HG02623 (cell line): ENCODE measurements at regions not wholly inside any gene's neighbourhood (a gene's known extent, or its start where the extent isn't known, plus 50 kb on each side); places are given as distances from the start of the nearest gene placed in this dataset.
"Not testable (repeated sequence)": the region's sequence is repeated elsewhere in the genome, so short reads cannot be mapped to it uniquely, and the experiment has no call there.

ENCODE experiments used
- ATAC-seq: cut with Tn5 transposase; IDR thresholded peaks from one replicate; pipeline ENCODE4 v1.9.1; 2021; ENCODE audit warnings: moderate library complexity; ENCODE audit not compliant: unreplicated experiment

- not testable (repeated sequence) for ATAC-seq
Observed at GRCh38 chr4:30124621-30125020, 595.5 kb upstream of the PCDH7 start.

GRCh38 chr4:30125868-30126267 lies 594.3 kb upstream of the PCDH7 start:
- no peak for ATAC-seq

GRCh38 chr4:30126351-30126750 lies 593.8 kb upstream of the PCDH7 start:
- no peak for ATAC-seq

- not testable (repeated sequence) for ATAC-seq
Observed at GRCh38 chr4:30148828-30149227, 571.3 kb upstream of the PCDH7 start.

GRCh38 chr4:30149539-30149938 lies 570.6 kb upstream of the PCDH7 start:
- not testable (repeated sequence) for ATAC-seq

GRCh38 chr4:30153427-30153826 lies 566.7 kb upstream of the PCDH7 start:
- no peak for ATAC-seq

- ATAC-seq = no peak
Observed at GRCh38 chr4:30160140-30160539, 560.0 kb upstream of the PCDH7 start.

GRCh38 chr4:30172416-30172815 lies 547.8 kb upstream of the PCDH7 start:
- no peak for ATAC-seq

GRCh38 chr4:30181512-30181911 lies 538.7 kb upstream of the PCDH7 start:
- no peak for ATAC-seq

- no peak for ATAC-seq
Observed at GRCh38 chr4:30181918-30182317, 538.3 kb upstream of the PCDH7 start.

GRCh38 chr4:30182786-30183185 lies 537.4 kb upstream of the PCDH7 start:
- no peak for ATAC-seq

GRCh38 chr4:30191902-30192301 lies 528.3 kb upstream of the PCDH7 start:
- no peak for ATAC-seq

GRCh38 chr4:30207389-30207788 lies 512.8 kb upstream of the PCDH7 start:
- ATAC-seq = no peak

- no peak for ATAC-seq
Observed at GRCh38 chr4:30208731-30209435, 511.3 kb upstream of the PCDH7 start.

- not testable (repeated sequence) for ATAC-seq
Observed at GRCh38 chr4:30215973-30216372, 504.2 kb upstream of the PCDH7 start.

GRCh38 chr4:30245140-30245539 lies 475.0 kb upstream of the PCDH7 start:
- ATAC-seq = no peak

GRCh38 chr4:30256116-30256832 lies 463.9 kb upstream of the PCDH7 start:
- no peak for ATAC-seq

- no peak for ATAC-seq
Observed at GRCh38 chr4:30258949-30259348, 461.2 kb upstream of the PCDH7 start.

- no peak for ATAC-seq
Observed at GRCh38 chr4:30262379-30262778, 457.8 kb upstream of the PCDH7 start.

- ATAC-seq = no peak
Observed at GRCh38 chr4:30264465-30264864, 455.7 kb upstream of the PCDH7 start.

GRCh38 chr4:30265716-30266115 lies 454.5 kb upstream of the PCDH7 start:
- no peak for ATAC-seq

- no peak for ATAC-seq
Observed at GRCh38 chr4:30268370-30268769, 451.8 kb upstream of the PCDH7 start.

GRCh38 chr4:30269850-30270249 lies 450.3 kb upstream of the PCDH7 start:
- no peak for ATAC-seq
